Stomach (tissue), 4 donors: ENCODE measurements at regions not wholly inside any gene's neighbourhood (a gene's known extent, or its start where the extent isn't known, plus 50 kb on each side); places are given as distances from the start of the nearest gene placed in this dataset.

Experiments used
- CTCF ChIP-seq, 7 experiments: fragments of 450-650 bp in 4 of 7; fragments of 200-600 bp in 3 of 7; sonication (generic) in 3 of 7; IDR thresholded peaks; one replicate each; pipeline ENCODE4 v1.5.1; 2016 to 2019; ENCODE audit warnings: antibody characterized with exemption in 7 of 7, control low read depth in 2 of 7, mild to moderate bottlenecking in 1 of 7
- EP300 ChIP-seq: sonication (generic); formaldehyde crosslinking; IDR thresholded peaks from one replicate; pipeline ENCODE4 v1.6.1; 2017; ENCODE audit warnings: antibody characterized with exemption
- POLR2A ChIP-seq, 4 donors: fragments of 450-650 bp; IDR thresholded peaks; one replicate each; pipeline ENCODE4 v1.6.1; 2016; ENCODE audit warnings: antibody characterized with exemption in 4 of 4, control low read depth in 2 of 4, mild to moderate bottlenecking in 1 of 4, moderate library complexity in 1 of 4
- POLR2AphosphoS5 ChIP-seq, 3 donors: sonication (generic); formaldehyde crosslinking; IDR thresholded peaks; one replicate each; pipeline ENCODE4 v1.6.1; 2016; ENCODE audit warnings: antibody characterized with exemption in 3 of 3

- TF ChIP-seq EP300 (no peak), CTCF (IDR thresholded peaks at IDR 0.05) (no peak), POLR2A (IDR thresholded peaks at IDR 0.05) (no peak), POLR2AphosphoS5 (IDR thresholded peaks at IDR 0.05) (no peak)
Measured at GRCh38 chr1:98008373-98008772, 87.5 kb upstream of the DPYD start.
